ENCODE measurements at regions not wholly inside any gene's neighbourhood (a gene's known extent, or its start where the extent isn't known, plus 50 kb on each side); places are given as distances from the start of the nearest gene placed in this dataset.

- DNase-seq (ENCODE audit: low read depth) = no peak
- H3K4me3 ChIP-seq (replicated peaks; ENCODE audit: low read depth, low read length) = no peak overlapping the region
- TF ChIP-seq CTCF (IDR thresholded peaks at IDR 0.05; ENCODE audit: low read length, missing control alignments) = no peak
Measured at GRCh38 chr7:13489386-13489785, 500.1 kb downstream of the ETV1 start.

GRCh38 chr7:13496976-13497375 is 492.5 kb downstream of the ETV1 start:
- no peak overlapping the region for H3K4me3 ChIP-seq (replicated peaks; ENCODE audit: low read depth, low read length)
- no peak for DNase-seq (ENCODE audit: low read depth)
- no peak for TF ChIP-seq CTCF (IDR thresholded peaks at IDR 0.05; ENCODE audit: low read length, missing control alignments)

DNA sequence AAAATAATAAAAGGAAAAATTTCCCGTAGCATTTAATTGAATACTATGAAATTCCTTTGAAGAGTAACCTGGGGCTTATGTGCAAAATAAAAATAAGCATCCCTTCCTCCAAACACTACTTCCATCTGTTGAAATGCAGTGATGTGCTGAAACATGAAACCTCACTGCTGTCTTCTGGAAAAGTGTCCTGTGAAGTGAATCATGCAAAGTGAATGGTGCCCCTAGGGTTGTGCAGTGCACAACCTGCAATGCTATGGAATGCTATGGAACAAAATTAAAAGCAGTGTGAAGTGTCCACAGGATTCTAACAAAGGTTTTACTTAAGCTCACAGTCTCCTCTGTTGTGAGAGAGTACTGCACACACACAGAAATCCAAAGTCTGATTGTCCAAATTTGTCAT is 480.9 kb downstream of the ETV1 start:
- H3K4me3 ChIP-seq (replicated peaks; ENCODE audit: low read depth, low read length) = no peak overlapping the region
- TF ChIP-seq CTCF (IDR thresholded peaks at IDR 0.05; ENCODE audit: low read length, missing control alignments) = no peak
- no peak for DNase-seq (ENCODE audit: low read depth)

DNA sequence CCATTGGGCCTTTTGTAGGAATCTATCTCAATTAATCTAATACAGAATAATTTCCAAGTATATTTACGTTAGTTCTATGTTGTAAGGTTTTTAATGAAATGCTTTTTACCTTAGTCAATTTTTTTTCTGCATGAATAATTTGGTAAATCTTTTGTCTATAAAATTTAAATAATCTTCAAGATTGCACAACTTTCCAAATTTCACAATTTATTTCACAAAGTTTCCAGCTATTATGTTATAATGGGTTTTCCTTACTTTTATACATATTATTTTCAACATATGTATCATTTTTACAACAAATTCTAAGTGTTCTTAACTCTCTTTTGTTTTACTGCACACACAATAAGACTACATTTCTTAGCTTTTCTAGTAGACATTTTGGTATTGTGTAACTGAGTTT is 470.7 kb downstream of the ETV1 start:
- TF ChIP-seq CTCF (IDR thresholded peaks at IDR 0.05; ENCODE audit: low read length, missing control alignments) = no peak
- H3K4me3 ChIP-seq (replicated peaks; ENCODE audit: low read depth, low read length) = no peak overlapping the region
- no peak for DNase-seq (ENCODE audit: low read depth)

GRCh38 chr7:13524076-13524475 is 465.4 kb downstream of the ETV1 start:
- TF ChIP-seq CTCF (IDR thresholded peaks at IDR 0.05; ENCODE audit: low read length, missing control alignments) = no peak
- no peak overlapping the region for H3K4me3 ChIP-seq (replicated peaks; ENCODE audit: low read depth, low read length)
- DNase-seq (ENCODE audit: low read depth) = no peak

- H3K4me3 ChIP-seq (replicated peaks; ENCODE audit: low read depth, low read length) = no peak overlapping the region
- peak; percentile 6 for DNase-seq (ENCODE audit: low read depth)
- TF ChIP-seq CTCF (IDR thresholded peaks at IDR 0.05; ENCODE audit: low read length, missing control alignments) = no peak
Measured at GRCh38 chr7:13532028-13532753, 457.3 kb downstream of the ETV1 start.

GRCh38 chr7:13538669-13539068 is 450.8 kb downstream of the ETV1 start:
- no peak for TF ChIP-seq CTCF (IDR thresholded peaks at IDR 0.05; ENCODE audit: low read length, missing control alignments)
- H3K4me3 ChIP-seq (replicated peaks; ENCODE audit: low read depth, low read length) = no peak overlapping the region
- DNase-seq (ENCODE audit: low read depth) = peak; percentile 41
